IMR-90 (cell line): ENCODE measurements at regions not wholly inside any gene's neighbourhood (a gene's known extent, or its start where the extent isn't known, plus 50 kb on each side); places are given as distances from the start of the nearest gene placed in this dataset.

Experiments used
- ATAC-seq: fragments of 200-7000 bp; cut with Tn5 transposase; 2 replicates; pipeline ENCODE4 v1.9.1; 2020; ENCODE audit warnings: low read depth, mild to moderate bottlenecking, moderate library complexity
- BruUV-seq: library from RNA; stranded (reverse); fragments of 400-500 nt; replicated peaks from 2 replicates; lab custom pipeline; 2021; lab: Mats Ljungman, UMichigan
- CTCF ChIA-PET: fragments of 300-600 bp; formaldehyde crosslinking; extraction: SDS; loops from one replicate; lab custom pipeline; 2021; ENCODE audit warnings: antibody characterized with exemption; lab: Yijun Ruan, JAX
- POLR2A ChIA-PET: fragments of 300-600 bp; sonication (Branson Sonifier 250); formaldehyde crosslinking; loops from one replicate; lab custom pipeline; 2022; ENCODE audit warnings: antibody characterized with exemption; ENCODE audit not compliant: unreplicated experiment; lab: Charles Lee
- DNase-seq: peaks from one replicate; pipeline ENCODE4 v3.0.0; 2013
- H2AFZ ChIP-seq: replicated peaks from 2 replicates; pipeline ENCODE3; 2013; ENCODE audit warnings: low read length, mild to moderate bottlenecking; ENCODE audit not compliant: poor library complexity
- H2AK5ac ChIP-seq: 2 replicates; pipeline ENCODE4 v1.6.1; 2013; ENCODE audit warnings: low read depth, low read length, inconsistent platforms
- H2AK9ac ChIP-seq: replicated peaks from 2 replicates; pipeline ENCODE3; 2013; ENCODE audit warnings: mild to moderate bottlenecking, low read depth, low read length, moderate library complexity; ENCODE audit not compliant: poor library complexity
- H2BK120ac ChIP-seq: 2 replicates; pipeline ENCODE4 v1.6.1; 2013; ENCODE audit warnings: low read depth, low read length, inconsistent platforms
- H2BK15ac ChIP-seq: 3 replicates; pipeline ENCODE4 v1.6.1; 2013; ENCODE audit warnings: low read depth, low read length, inconsistent platforms
- H2BK20ac ChIP-seq: 2 replicates; pipeline ENCODE4 v1.6.1; 2013; ENCODE audit warnings: low read depth, mild to moderate bottlenecking, inconsistent platforms, low read length, moderate library complexity
- H2BK5ac ChIP-seq: 2 replicates; pipeline ENCODE4 v1.6.1; 2013; ENCODE audit warnings: mild to moderate bottlenecking, low read depth, low read length, inconsistent platforms; ENCODE audit not compliant: poor library complexity, severe bottlenecking
- H3K14ac ChIP-seq: replicated peaks from 2 replicates; pipeline ENCODE4 v1.6.1; 2013; ENCODE audit warnings: low read depth, low read length, inconsistent platforms
- H3K18ac ChIP-seq: 2 replicates; pipeline ENCODE4 v1.6.1; 2013; ENCODE audit warnings: low read depth, low read length, control low read depth
- H3K23ac ChIP-seq: 2 replicates; pipeline ENCODE4 v1.6.1; 2013; ENCODE audit warnings: low read depth, low read length, inconsistent platforms
- H3K27ac ChIP-seq: 2 replicates; pipeline ENCODE4 v1.5.1; 2013; ENCODE audit warnings: mild to moderate bottlenecking, control low read depth, low read length; ENCODE audit not compliant: insufficient read depth
- H3K27me3 ChIP-seq: 2 replicates; pipeline ENCODE4 v1.6.1; 2013; ENCODE audit warnings: low read length; ENCODE audit not compliant: control insufficient read depth, insufficient read depth
- H3K36me3 ChIP-seq: 2 replicates; pipeline ENCODE4 v1.6.1; 2013; ENCODE audit warnings: low read length, mixed read lengths; ENCODE audit not compliant: control insufficient read depth, insufficient read depth
- H3K4ac ChIP-seq: 2 replicates; pipeline ENCODE4 v1.6.1; 2013; ENCODE audit warnings: low read depth, low read length, inconsistent platforms
- H3K4me1 ChIP-seq: 2 replicates; pipeline ENCODE4 v1.6.1; 2013; ENCODE audit warnings: low read length, mixed read lengths; ENCODE audit not compliant: control insufficient read depth, insufficient read depth
- H3K4me2 ChIP-seq: 2 replicates; pipeline ENCODE4 v1.6.1; 2013; ENCODE audit warnings: low read depth, mild to moderate bottlenecking, control low read depth, low read length, moderate library complexity
- H3K4me3 ChIP-seq: 2 replicates; pipeline ENCODE4 v1.5.1; 2013; ENCODE audit warnings: low read depth, mild to moderate bottlenecking, control low read depth, low read length, moderate library complexity; ENCODE audit not compliant: insufficient read depth
- H3K56ac ChIP-seq: 2 replicates; pipeline ENCODE4 v1.6.1; 2013; ENCODE audit warnings: low read length, inconsistent platforms; ENCODE audit not compliant: insufficient read depth; ENCODE audit errors: extremely low read depth
- H3K79me1 ChIP-seq, 2 experiments: 2 replicates each; pipeline ENCODE4 v1.6.1; 2013; ENCODE audit warnings: low read length in 2 of 2, inconsistent platforms in 1 of 2, low read depth in 1 of 2
- H3K9ac ChIP-seq: 2 replicates; pipeline ENCODE4 v1.6.1; 2013; ENCODE audit warnings: low read depth, low read length, control low read depth
- H3K9me1 ChIP-seq: 2 replicates; pipeline ENCODE4 v1.6.1; 2013; ENCODE audit warnings: low read length, inconsistent platforms; ENCODE audit not compliant: insufficient read depth
- H3K9me3 ChIP-seq: 2 replicates; pipeline ENCODE4 v1.6.1; 2013; ENCODE audit warnings: low read length; ENCODE audit not compliant: control insufficient read depth, insufficient read depth
- H4K20me1 ChIP-seq: 2 replicates; pipeline ENCODE4 v1.6.1; 2013; ENCODE audit warnings: low read length, inconsistent platforms; ENCODE audit not compliant: insufficient read depth
- H4K5ac ChIP-seq: 2 replicates; pipeline ENCODE4 v1.6.1; 2013; ENCODE audit warnings: mild to moderate bottlenecking, low read depth, low read length, control low read depth
- H4K8ac ChIP-seq, 2 experiments: 2 replicates each; pipeline ENCODE4 v1.6.1; 2013; ENCODE audit warnings: low read depth in 2 of 2, low read length in 2 of 2, control low read depth in 1 of 2, inconsistent platforms in 1 of 2
- H4K91ac ChIP-seq: 2 replicates; pipeline ENCODE4 v1.6.1; 2013; ENCODE audit warnings: low read depth, low read length, inconsistent platforms; ENCODE audit not compliant: insufficient read depth
- BHLHE40 ChIP-seq: fragments of 150-350 bp; IDR thresholded peaks from 2 replicates; pipeline ENCODE4 v1.6.1; 2016; ENCODE audit warnings: mild to moderate bottlenecking, low read depth, low read length
- CEBPB ChIP-seq: IDR thresholded peaks from 2 replicates; pipeline ENCODE4 v1.6.1; 2012; ENCODE audit warnings: low read depth, low read length, improper control_type of control experiment
- CTCF ChIP-seq: conservative IDR thresholded peaks from 2 replicates; pipeline ENCODE4 v1.5.1; 2012; ENCODE audit warnings: mild to moderate bottlenecking, low read depth, low read length, improper control_type of control experiment
- ELK1 ChIP-seq: fragments of 150-350 bp; IDR thresholded peaks from 2 replicates; pipeline ENCODE4 v1.6.1; 2016; ENCODE audit warnings: low read depth, mild to moderate bottlenecking, low read length, moderate library complexity, borderline replicate concordance
- MXI1 ChIP-seq: IDR thresholded peaks from 2 replicates; pipeline ENCODE4 v1.6.1; 2012; ENCODE audit warnings: low read depth, mild to moderate bottlenecking, low read length, moderate library complexity, borderline replicate concordance
- NFE2L2 ChIP-seq: fragments of 150-350 bp; IDR thresholded peaks from 2 replicates; pipeline ENCODE4 v1.6.1; 2016; ENCODE audit warnings: low read depth, mild to moderate bottlenecking, low read length
- RAD21 ChIP-seq: IDR thresholded peaks from 2 replicates; pipeline ENCODE4 v1.6.1; 2012; ENCODE audit warnings: low read length, improper control_type of control experiment
- RFX5 ChIP-seq: IDR thresholded peaks from 2 replicates; pipeline ENCODE4 v1.8.0; 2012; ENCODE audit warnings: low read depth, mild to moderate bottlenecking, low read length, moderate library complexity
- USF2 ChIP-seq: fragments of 150-350 bp; IDR thresholded peaks from 2 replicates; pipeline ENCODE4 v1.6.1; 2017; ENCODE audit warnings: mild to moderate bottlenecking, antibody characterized with exemption, low read length, low read depth
- WGBS, 2 experiments: methylation state at CpG; one replicate each; pipeline versions ENCODE4 v1.1.5 to v1.1.7; 2013; ENCODE audit warnings: missing lambda C conversion rate in 2 of 2; ENCODE audit not compliant: insufficient read length in 1 of 2; ENCODE audit errors: extremely low coverage in 2 of 2; 5-methylcytosine and 5-hydroxymethylcytosine counted together
- dilution Hi-C: fragments of 300-500 bp; cut with HindIII; formaldehyde crosslinking; loops from one replicate; pipeline ENCODE4 v1.14.3; 2018; ENCODE audit warnings: low sequenced_read_pairs; ENCODE audit not compliant: unreplicated experiment
- in situ Hi-C: fragments of 300-500 bp; cut with MboI; formaldehyde crosslinking; loops from 3 replicates; pipeline ENCODE4 v1.14.3; 2019; ENCODE audit warnings: low sequenced_read_pairs, inconsistent platforms, mixed read lengths
- intact Hi-C: fragments of 100-400 bp; cut with micrococcal nuclease; formaldehyde crosslinking; loops from 2 replicates; pipeline ENCODE4 v1.10.0; 2022

- Histone ChIP-seq H3K56ac (no peak overlapping the region), H3K79me1 (no peaks in the 10 kb centered on the region), H3K4me3 (no peak overlapping the region), H2BK20ac (no peak overlapping the region), H3K9me3 (peaks cover 15% of the 10 kb centered on the region), H3K4me1 (no peaks in the 10 kb centered on the region), H4K20me1 (no peaks in the 10 kb centered on the region), H3K14ac (no peak overlapping the region), H2BK5ac (no peak overlapping the region), H2AK9ac (no peak overlapping the region), H3K9ac (no peak overlapping the region), H3K9me1 (no peaks in the 10 kb centered on the region), H4K5ac (no peak overlapping the region), H4K91ac (no peak overlapping the region), H3K18ac (no peak overlapping the region), H3K36me3 (no peaks in the 10 kb centered on the region), H3K4ac (no peak overlapping the region), H3K27me3 (no peaks in the 10 kb centered on the region), H3K23ac (no peak overlapping the region), H2AK5ac (no peak overlapping the region), H2AFZ (no peak overlapping the region), H2BK15ac (no peak overlapping the region), H3K4me2 (no peak overlapping the region), H2BK120ac (no peak overlapping the region), H4K8ac (no peak overlapping the region), H3K27ac (no peak overlapping the region)
- in situ Hi-C loops: no loop called here
- 0% methylated on average over 1 of the region's 6 CpGs; no CpG with 5 or more reads in 1 of the 2 experiments for WGBS, 2 experiments
- dilution Hi-C loops: no loop called here
- no TSS peak for BruUV-seq
- POLR2A ChIA-PET: no interaction called here
- intact Hi-C loops: no loop called here
- TF ChIP-seq CTCF (no peak), BHLHE40 (no peak), USF2 (no peak), NFE2L2 (no peak), MXI1 (no peak), RAD21 (no peak), RFX5 (no peak), CEBPB (no peak), ELK1 (no peak)
- CTCF ChIA-PET: no interaction called here
- no peak for DNase-seq
- ATAC-seq: no peak
Observed at GRCh38 chr4:159697322-159698283, 594.7 kb downstream of the RAPGEF2 start.
